ENCODE measurements at regions not wholly inside any gene's neighbourhood (a gene's known extent, or its start where the extent isn't known, plus 50 kb on each side); places are given as distances from the start of the nearest gene placed in this dataset.

GRCh38 chr7:115701141-115701540, 329.4 kb downstream of the TFEC start:
- DNase-seq (ENCODE audit: low read depth) = no peak
- no peak overlapping the region for H3K4me3 ChIP-seq (ENCODE audit: low read depth, low read length)
- TF ChIP-seq CTCF (conservative IDR thresholded peaks at IDR 0.05; ENCODE audit: low read depth, low read length) = no peak

- no peak for DNase-seq (ENCODE audit: low read depth)
- no peak for TF ChIP-seq CTCF (conservative IDR thresholded peaks at IDR 0.05; ENCODE audit: low read depth, low read length)
These were observed 336.1 kb downstream of the TFEC start for GRCh38 chr7:115694424-115694823.

GRCh38 chr7:115693779-115694178, 336.8 kb downstream of the TFEC start:
- DNase-seq (ENCODE audit: low read depth) = no peak

More at GRCh38 chr7:115694424-115694823, 336.1 kb downstream of the TFEC start:
- H3K4me3 ChIP-seq (ENCODE audit: low read depth, low read length) = no peak overlapping the region

GRCh38 chr7:115689941-115690340, 340.6 kb downstream of the TFEC start:
- TF ChIP-seq CTCF (conservative IDR thresholded peaks at IDR 0.05; ENCODE audit: low read depth, low read length) = no peak
- no peak for DNase-seq (ENCODE audit: low read depth)

More at GRCh38 chr7:115693779-115694178, 336.8 kb downstream of the TFEC start:
- TF ChIP-seq CTCF (conservative IDR thresholded peaks at IDR 0.05; ENCODE audit: low read depth, low read length) = no peak
- H3K4me3 ChIP-seq (ENCODE audit: low read depth, low read length) = no peak overlapping the region

GRCh38 chr7:115683093-115683492, 347.5 kb downstream of the TFEC start:
- no peak for DNase-seq (ENCODE audit: low read depth)
- no peak for TF ChIP-seq CTCF (conservative IDR thresholded peaks at IDR 0.05; ENCODE audit: low read depth, low read length)
- no peak overlapping the region for H3K4me3 ChIP-seq (ENCODE audit: low read depth, low read length)

More at GRCh38 chr7:115689941-115690340, 340.6 kb downstream of the TFEC start:
- H3K4me3 ChIP-seq (ENCODE audit: low read depth, low read length) = no peak overlapping the region

- no peak for DNase-seq (ENCODE audit: low read depth)
These were observed 348.1 kb downstream of the TFEC start for GRCh38 chr7:115682507-115682906.

More at GRCh38 chr7:115682507-115682906, 348.1 kb downstream of the TFEC start:
- no peak for TF ChIP-seq CTCF (conservative IDR thresholded peaks at IDR 0.05; ENCODE audit: low read depth, low read length)
- H3K4me3 ChIP-seq (ENCODE audit: low read depth, low read length) = no peak overlapping the region
